WI38 (cell line): ENCODE measurements at regions not wholly inside any gene's neighbourhood (a gene's known extent, or its start where the extent isn't known, plus 50 kb on each side); places are given as distances from the start of the nearest gene placed in this dataset.

Experiments used
- H3K4me3 ChIP-seq: 2 replicates; pipeline ENCODE4 v1.5.1; 2011; ENCODE audit warnings: low read depth, mild to moderate bottlenecking, control low read depth, low read length
- CTCF ChIP-seq: IDR thresholded peaks from 2 replicates; pipeline ENCODE4 v1.5.1; 2012; ENCODE audit warnings: low read depth, mild to moderate bottlenecking, control low read depth, low read length

- TF ChIP-seq CTCF: no peak
- no peak overlapping the region for H3K4me3 ChIP-seq
Measured at GRCh38 chr10:31720546-31720945, 208.1 kb downstream of the ARHGAP12 start.

GRCh38 chr10:31709476-31709875 lies 219.2 kb downstream of the ARHGAP12 start:
- no peak overlapping the region for H3K4me3 ChIP-seq
- no peak for TF ChIP-seq CTCF

GRCh38 chr10:31709028-31709427 lies 219.6 kb downstream of the ARHGAP12 start:
- no peak for TF ChIP-seq CTCF
- H3K4me3 ChIP-seq: no peak overlapping the region

- no peak overlapping the region for H3K4me3 ChIP-seq
- TF ChIP-seq CTCF: no peak
Measured at GRCh38 chr10:31708474-31708873, 220.2 kb downstream of the ARHGAP12 start.

DNA sequence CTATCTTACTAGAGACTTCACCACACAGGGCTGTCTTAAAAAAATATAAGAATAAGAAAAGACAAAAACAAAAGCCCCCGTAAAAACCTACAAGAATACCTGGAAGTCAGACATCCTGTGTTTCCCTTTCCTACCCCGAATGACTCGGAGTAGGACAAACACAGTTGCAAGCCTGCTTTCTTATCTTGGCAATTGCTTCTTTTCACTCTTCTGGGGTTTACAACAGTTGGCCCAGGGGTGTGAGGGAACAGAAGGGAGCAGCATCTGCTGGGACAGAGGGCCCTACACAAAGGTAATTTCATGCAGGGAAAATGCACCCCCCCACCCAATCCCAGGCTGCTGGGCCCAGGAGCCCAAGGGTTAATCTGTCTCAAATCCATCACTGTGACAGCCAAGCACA lies 220.6 kb downstream of the ARHGAP12 start:
- no peak for TF ChIP-seq CTCF
- H3K4me3 ChIP-seq: no peak overlapping the region

- no peak for TF ChIP-seq CTCF
- no peak overlapping the region for H3K4me3 ChIP-seq
Measured at GRCh38 chr10:31707093-31708039, 221.3 kb downstream of the ARHGAP12 start.

GRCh38 chr10:31706464-31707092 lies 222.1 kb downstream of the ARHGAP12 start:
- TF ChIP-seq CTCF: no peak
- H3K4me3 ChIP-seq: no peak overlapping the region
